ENCODE measurements at regions not wholly inside any gene's neighbourhood (a gene's known extent, or its start where the extent isn't known, plus 50 kb on each side); places are given as distances from the start of the nearest gene placed in this dataset.
"Not testable (repeated sequence)": the region's sequence is repeated elsewhere in the genome, so short reads cannot be mapped to it uniquely, and the experiment has no call there.

DNA sequence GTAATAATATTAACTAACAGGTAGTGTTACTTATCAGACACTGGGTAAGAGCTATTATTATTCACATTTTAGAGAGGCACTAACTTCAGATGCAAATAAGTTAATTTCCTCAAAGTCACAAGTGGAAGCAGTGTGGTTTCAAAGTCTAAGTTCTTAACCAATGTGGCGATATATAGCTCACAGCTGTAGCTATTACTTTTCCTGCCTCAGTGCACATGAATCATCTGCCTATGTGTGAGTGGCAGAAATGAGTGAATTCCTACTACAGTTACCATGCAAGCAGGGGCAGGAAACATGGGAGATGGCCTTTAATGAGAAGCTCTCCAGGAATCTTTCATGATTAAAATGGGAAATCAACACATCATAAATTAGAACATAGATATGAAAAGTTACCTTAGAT is 126.2 kb upstream of the EYA4 start:
- no peak for DNase-seq (ENCODE audit: low spot score)

GRCh38 chr6:133115946-133116345 is 125.2 kb upstream of the EYA4 start:
- DNase-seq (ENCODE audit: low spot score) = no peak

DNA sequence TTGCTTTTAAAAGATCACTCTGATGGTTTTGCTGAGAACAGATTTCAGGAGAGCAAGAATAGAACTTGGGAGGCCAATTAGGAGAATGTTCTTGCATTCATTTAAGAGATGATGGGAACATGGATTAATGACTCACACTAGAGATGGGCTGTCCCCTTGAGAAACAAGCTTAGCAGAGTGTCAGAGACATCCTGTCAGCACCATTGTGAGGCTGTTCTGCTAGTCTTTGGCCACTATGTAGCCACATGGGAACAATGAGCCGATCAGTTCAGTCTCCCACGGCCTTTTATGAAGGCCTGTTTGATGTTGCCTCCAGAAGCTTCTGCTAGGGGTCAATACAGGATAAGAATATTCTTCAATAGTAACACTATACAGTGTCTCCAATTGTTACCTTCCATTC is 113.0 kb upstream of the EYA4 start:
- DNase-seq (ENCODE audit: low spot score) = no peak

DNA sequence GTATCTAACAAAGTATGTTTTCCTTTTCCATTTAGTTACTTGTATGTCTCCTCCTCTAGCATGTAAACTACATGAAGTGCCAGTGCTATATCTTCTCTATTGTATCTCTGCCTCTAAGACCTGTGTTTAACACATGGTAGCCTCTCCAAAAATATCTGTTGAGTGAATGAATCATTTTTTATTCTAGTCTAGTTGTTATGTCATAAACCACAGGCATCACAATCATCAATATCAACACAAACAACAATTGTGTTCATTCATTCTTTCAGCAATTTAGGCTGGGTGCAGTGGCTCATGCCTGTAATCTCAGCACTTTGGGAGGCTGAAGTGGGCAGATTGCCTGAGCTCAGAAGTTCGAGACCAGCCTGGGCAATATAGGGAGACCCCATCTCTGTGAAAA is 111.6 kb upstream of the EYA4 start:
- no peak for DNase-seq (ENCODE audit: low spot score)

- no peak for DNase-seq (ENCODE audit: low spot score)
Observed at GRCh38 chr6:133130863-133131262, 110.3 kb upstream of the EYA4 start.

GRCh38 chr6:133131621-133132465 is 109.3 kb upstream of the EYA4 start:
- no peak for DNase-seq (ENCODE audit: low spot score)

DNA sequence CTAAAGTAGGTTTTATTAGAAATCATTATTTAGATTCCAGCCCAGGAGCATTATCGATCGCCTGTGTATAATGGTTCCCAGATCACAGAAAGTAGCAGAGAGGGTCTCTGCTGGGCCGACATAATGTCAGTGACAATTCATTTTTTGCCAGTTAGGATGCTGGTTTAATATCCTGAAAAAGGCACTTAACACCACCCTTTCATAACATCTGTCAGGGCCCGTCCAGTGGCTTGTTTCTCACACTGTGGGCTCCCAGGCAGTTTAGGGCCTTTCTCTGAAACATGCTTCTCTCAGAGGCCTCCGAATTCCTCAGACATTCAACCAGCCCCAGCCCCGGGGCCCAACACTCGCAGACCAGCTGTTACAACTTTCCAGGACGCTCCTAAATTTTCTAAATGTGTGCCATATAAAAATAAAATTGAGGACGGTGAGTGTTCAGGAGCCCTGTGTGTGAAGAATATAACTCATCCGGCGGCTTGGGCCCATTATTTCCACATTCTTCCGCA is 108.6 kb upstream of the EYA4 start:
- no peak for DNase-seq (ENCODE audit: low spot score)

DNA sequence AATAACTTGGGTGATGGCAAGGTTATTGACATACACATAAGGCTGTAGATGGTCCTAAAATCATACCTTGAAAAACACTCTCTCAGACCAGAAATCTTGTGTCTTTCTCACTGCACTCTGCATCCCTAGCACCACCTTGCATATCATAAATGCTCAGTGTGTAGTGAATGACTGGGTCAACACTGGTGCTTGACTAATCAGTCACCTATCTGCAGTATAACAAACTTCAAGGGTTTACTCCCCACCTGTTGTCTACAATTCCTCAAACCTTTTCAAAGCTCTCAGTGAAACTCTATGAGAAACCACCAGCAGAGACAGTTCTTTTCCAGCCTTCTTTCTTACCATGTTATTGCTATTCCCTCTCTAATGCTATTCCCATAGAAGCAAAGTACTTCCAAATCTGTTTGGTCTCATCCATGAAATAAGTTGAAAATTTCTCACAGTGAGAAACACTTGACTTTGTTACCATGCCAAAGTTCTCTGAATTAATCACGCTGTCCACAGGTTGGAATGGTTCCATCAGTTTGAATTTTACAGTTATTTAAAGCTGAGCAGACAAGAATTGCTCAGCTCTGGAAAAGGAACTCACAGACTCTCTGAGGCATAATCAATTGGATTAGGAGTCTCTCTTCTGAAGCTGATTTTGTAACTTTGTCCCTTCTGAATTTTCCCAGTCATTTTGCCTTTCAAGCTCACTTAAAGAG is 104.8 kb upstream of the EYA4 start:
- no peak for DNase-seq (ENCODE audit: low spot score)

- DNase-seq (ENCODE audit: low spot score) = not testable (repeated sequence)
Observed at GRCh38 chr6:133147470-133148184, 93.5 kb upstream of the EYA4 start.

- DNase-seq (ENCODE audit: low spot score) = no peak
Observed at GRCh38 chr6:133156689-133157088, 84.5 kb upstream of the EYA4 start.

GRCh38 chr6:133157995-133158394 is 83.2 kb upstream of the EYA4 start:
- no peak for DNase-seq (ENCODE audit: low spot score)

DNA sequence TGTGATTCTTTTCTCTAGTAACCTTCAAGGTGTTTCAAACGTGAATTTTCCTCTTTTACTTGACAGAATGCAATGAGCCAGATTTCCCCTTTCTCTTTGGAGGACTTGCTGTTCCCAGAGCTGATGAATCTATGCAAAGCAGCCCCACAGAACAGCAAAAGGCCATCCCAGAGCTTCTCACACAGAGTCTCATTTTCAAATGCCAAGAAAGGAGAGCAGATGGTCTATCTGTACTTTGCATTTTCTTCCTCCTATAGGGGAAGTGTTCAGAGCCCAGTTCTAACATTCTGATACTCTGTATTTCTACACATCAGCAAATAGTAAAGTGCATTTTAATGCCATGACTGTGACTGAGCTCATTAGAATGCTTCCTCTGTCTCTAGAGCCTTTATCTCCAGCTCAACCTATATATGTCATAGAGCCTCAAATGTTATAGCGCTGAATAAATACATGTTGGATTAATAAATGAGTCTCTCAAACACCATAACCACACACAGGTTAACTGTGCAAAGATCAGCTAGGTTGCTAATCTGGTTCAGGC is 81.8 kb upstream of the EYA4 start:
- no peak for DNase-seq (ENCODE audit: low spot score)

GRCh38 chr6:133160536-133160935 is 80.6 kb upstream of the EYA4 start:
- no peak for DNase-seq (ENCODE audit: low spot score)

GRCh38 chr6:133165235-133165634 is 75.9 kb upstream of the EYA4 start:
- DNase-seq (ENCODE audit: low spot score) = no peak

DNA sequence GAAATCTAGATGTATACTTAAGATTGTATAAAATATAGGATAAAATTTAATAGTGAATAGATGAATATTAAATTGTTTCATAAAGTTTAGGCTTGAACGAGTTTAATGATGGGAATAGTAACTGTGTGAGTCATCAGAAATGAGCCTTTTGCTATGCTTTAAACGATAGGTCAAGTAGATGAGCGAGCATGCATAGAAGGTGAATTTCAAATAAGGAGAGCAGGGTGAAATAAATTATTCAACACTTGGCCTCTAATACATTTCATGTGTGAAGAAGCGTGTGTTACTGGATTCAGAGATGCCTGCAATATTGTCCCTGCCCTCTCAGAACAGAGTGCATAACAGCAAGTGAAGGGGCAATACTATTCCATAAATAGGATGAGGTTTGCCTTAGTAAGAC is 74.4 kb upstream of the EYA4 start:
- no peak for DNase-seq (ENCODE audit: low spot score)

DNA sequence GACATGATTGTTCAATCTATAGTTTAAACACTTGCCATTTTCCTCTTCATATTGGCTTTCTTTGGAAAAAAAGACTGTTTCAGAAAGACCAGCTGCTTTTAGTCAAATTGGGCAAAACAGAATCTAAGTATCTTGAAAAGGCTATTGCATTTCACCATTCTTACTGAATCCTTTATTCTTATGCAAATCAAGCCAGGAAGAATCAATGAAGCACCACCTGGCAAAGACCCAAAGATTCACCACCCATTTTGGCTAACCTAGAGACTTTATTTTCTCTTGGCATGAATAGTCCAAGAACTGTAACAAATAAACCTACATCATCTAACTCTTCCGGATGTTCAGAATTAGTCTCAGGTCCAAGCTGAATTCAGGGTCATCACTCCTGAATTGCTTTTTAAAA is 71.3 kb upstream of the EYA4 start:
- no peak for DNase-seq (ENCODE audit: low spot score)

DNA sequence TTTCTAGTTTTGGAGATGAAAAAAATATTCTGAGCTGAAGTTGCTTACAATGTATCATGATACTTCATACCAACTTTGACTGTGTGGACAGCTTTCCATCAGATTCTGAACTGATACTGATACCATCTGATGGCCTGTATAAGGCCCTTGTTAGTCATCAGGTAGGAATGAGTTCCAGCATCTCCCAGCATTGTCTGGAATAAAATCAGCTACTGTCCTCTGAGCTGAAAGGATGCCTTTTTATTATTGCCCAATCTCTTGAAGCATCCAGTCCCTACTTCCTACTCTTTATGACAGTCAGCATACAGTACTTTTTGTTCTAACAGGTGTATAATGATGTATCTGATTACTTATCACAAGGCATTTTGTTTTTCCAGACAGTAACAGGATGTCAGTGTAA is 70.6 kb upstream of the EYA4 start:
- DNase-seq (ENCODE audit: low spot score) = no peak

DNA sequence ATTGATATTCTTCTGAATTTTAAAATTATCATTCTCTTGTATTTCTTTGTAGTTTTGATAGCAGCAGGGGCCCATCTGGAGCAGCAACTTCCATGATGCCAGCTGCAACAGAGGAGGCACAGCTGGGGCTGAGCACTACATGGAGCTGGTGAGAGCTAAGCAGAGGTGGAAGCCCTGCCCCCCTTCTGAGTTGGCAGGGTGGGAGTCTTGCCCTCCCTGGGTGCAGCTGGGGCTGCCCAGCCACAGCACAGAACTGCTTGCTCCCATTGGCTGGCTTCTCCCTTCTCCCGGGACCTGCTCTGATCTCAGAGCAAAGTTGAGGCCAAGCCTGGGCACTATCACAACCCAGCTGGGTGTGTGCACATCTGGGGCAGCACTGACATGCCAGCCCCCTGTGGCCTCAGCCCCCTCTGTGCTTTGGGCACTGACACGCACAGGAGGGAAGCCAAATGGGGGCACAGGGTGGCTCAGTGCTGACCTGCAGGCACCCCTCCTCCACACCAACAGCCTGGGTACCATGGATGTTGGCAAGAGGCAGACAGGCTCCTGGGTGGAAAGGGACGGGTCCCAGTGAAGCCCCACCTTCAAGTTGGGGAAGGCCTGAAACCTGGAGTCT is 69.1 kb upstream of the EYA4 start:
- DNase-seq (ENCODE audit: low spot score) = no peak

- no peak for DNase-seq (ENCODE audit: low spot score)
Observed at GRCh38 chr6:133173276-133173675, 67.9 kb upstream of the EYA4 start.

DNA sequence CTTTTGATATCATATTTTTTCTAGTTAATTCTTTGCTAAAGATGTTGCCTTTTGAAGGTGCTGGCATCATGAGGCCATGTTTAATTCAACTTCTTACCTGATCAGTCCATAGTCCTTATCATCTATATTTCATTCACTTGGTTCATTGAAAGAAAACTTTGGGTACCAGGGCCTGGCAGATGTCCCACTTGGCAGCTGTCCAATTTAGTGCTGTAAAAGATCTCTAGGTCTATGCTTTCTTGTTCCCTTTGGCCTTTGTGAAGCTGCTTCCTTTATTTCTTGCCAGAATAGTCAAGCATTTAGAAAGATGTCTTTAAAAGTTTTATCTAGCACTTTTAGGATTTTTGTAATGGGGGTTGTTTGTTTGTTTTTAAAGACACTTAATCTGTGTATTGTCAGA is 61.7 kb upstream of the EYA4 start:
- DNase-seq (ENCODE audit: low spot score) = no peak

GRCh38 chr6:133183691-133184090 is 57.5 kb upstream of the EYA4 start:
- DNase-seq (ENCODE audit: low spot score) = no peak

GRCh38 chr6:133184798-133185372 is 56.3 kb upstream of the EYA4 start:
- DNase-seq (ENCODE audit: low spot score) = peak; percentile 12
